HG03565 (cell line): ENCODE measurements at regions not wholly inside any gene's neighbourhood (a gene's known extent, or its start where the extent isn't known, plus 50 kb on each side); places are given as distances from the start of the nearest gene placed in this dataset.
"Not testable (repeated sequence)": the region's sequence is repeated elsewhere in the genome, so short reads cannot be mapped to it uniquely, and the experiment has no call there.

Experiments
- ATAC-seq: cut with Tn5 transposase; IDR thresholded peaks from one replicate; pipeline ENCODE4 v1.9.1; 2021; ENCODE audit warnings: mild to moderate bottlenecking, moderate library complexity; ENCODE audit not compliant: unreplicated experiment

GRCh38 chr6:155660251-155660977, 204.8 kb upstream of the NOX3 start:
- no peak for ATAC-seq

- ATAC-seq = no peak
These were observed 200.4 kb upstream of the NOX3 start for GRCh38 chr6:155656024-155656423.

GRCh38 chr6:155654474-155654873, 198.8 kb upstream of the NOX3 start:
- no peak for ATAC-seq

GRCh38 chr6:155648301-155648700, 192.7 kb upstream of the NOX3 start:
- ATAC-seq = no peak

GRCh38 chr6:155647354-155647753, 191.7 kb upstream of the NOX3 start:
- no peak for ATAC-seq

- ATAC-seq = no peak
These were observed 190.8 kb upstream of the NOX3 start for GRCh38 chr6:155646443-155646842.

- no peak for ATAC-seq
These were observed 189.7 kb upstream of the NOX3 start for GRCh38 chr6:155645325-155645724.

- no peak for ATAC-seq
These were observed 186.0 kb upstream of the NOX3 start for GRCh38 chr6:155641603-155642002.

GRCh38 chr6:155638200-155638599, 182.6 kb upstream of the NOX3 start:
- no peak for ATAC-seq

GRCh38 chr6:155635416-155635815, 179.8 kb upstream of the NOX3 start:
- ATAC-seq = no peak

GRCh38 chr6:155630085-155630484, 174.4 kb upstream of the NOX3 start:
- no peak for ATAC-seq

GRCh38 chr6:155629652-155630051, 174.0 kb upstream of the NOX3 start:
- ATAC-seq = no peak

GRCh38 chr6:155628306-155628705, 172.7 kb upstream of the NOX3 start:
- ATAC-seq = peak; percentile 96

- ATAC-seq = not testable (repeated sequence)
These were observed 172.1 kb upstream of the NOX3 start for GRCh38 chr6:155627722-155628212.

- no peak for ATAC-seq
These were observed 168.0 kb upstream of the NOX3 start for GRCh38 chr6:155623450-155624178.

- no peak for ATAC-seq
These were observed 159.0 kb upstream of the NOX3 start for GRCh38 chr6:155614606-155615005.

GRCh38 chr6:155611742-155612141, 156.1 kb upstream of the NOX3 start:
- ATAC-seq = no peak

- ATAC-seq = no peak
These were observed 149.4 kb upstream of the NOX3 start for GRCh38 chr6:155604991-155605390.

- ATAC-seq = no peak
These were observed 143.9 kb upstream of the NOX3 start for GRCh38 chr6:155599561-155599960.

GRCh38 chr6:155599160-155599559, 143.5 kb upstream of the NOX3 start:
- no peak for ATAC-seq

- ATAC-seq = no peak
These were observed 139.6 kb upstream of the NOX3 start for GRCh38 chr6:155595284-155595683.

GRCh38 chr6:155591741-155592140, 136.1 kb upstream of the NOX3 start:
- ATAC-seq = no peak
